SW480 (cell line): ENCODE measurements at regions not wholly inside any gene's neighbourhood (a gene's known extent, or its start where the extent isn't known, plus 50 kb on each side); places are given as distances from the start of the nearest gene placed in this dataset.
A peak's percentile ranks its signal among the peaks of the same experiment; 100 is the strongest.
"Not testable (repeated sequence)": the region's sequence is repeated elsewhere in the genome, so short reads cannot be mapped to it uniquely, and the experiment has no call there.

Source experiments
- DNase-seq: peaks from one replicate; pipeline ENCODE4 v3.0.0-alpha.2; 2016; ENCODE audit warnings: low spot score

- DNase-seq, result no peak
Observed at GRCh38 chr11:45384711-45385241, 98.6 kb upstream of the SYT13 start.

GRCh38 chr11:45384016-45384415, 97.9 kb upstream of the SYT13 start:
- DNase-seq, result no peak

- DNase-seq, result peak; percentile 36
Observed at GRCh38 chr11:45383224-45383623, 97.1 kb upstream of the SYT13 start.

- no peak for DNase-seq
Observed at GRCh38 chr11:45382133-45382878, 96.2 kb upstream of the SYT13 start.

- DNase-seq, result no peak
Observed at GRCh38 chr11:45379162-45379863, 93.2 kb upstream of the SYT13 start.

GRCh38 chr11:45378516-45378915, 92.4 kb upstream of the SYT13 start:
- no peak for DNase-seq

GRCh38 chr11:45374653-45375059, 88.5 kb upstream of the SYT13 start:
- no peak for DNase-seq

GRCh38 chr11:45374130-45374529, 88.0 kb upstream of the SYT13 start:
- DNase-seq, result no peak

- no peak for DNase-seq
Observed at GRCh38 chr11:45373506-45374035, 87.4 kb upstream of the SYT13 start.

GRCh38 chr11:45372414-45372813, 86.3 kb upstream of the SYT13 start:
- not testable (repeated sequence) for DNase-seq

GRCh38 chr11:45371251-45372115, 85.3 kb upstream of the SYT13 start:
- peak; percentile 81 for DNase-seq

GRCh38 chr11:45369313-45369712, 83.2 kb upstream of the SYT13 start:
- DNase-seq, result no peak

GRCh38 chr11:45368697-45369096, 82.6 kb upstream of the SYT13 start:
- DNase-seq, result no peak

GRCh38 chr11:45366619-45367190, 80.6 kb upstream of the SYT13 start:
- no peak for DNase-seq

GRCh38 chr11:45365961-45366618, 79.9 kb upstream of the SYT13 start:
- no peak for DNase-seq

GRCh38 chr11:45362636-45363035, 76.5 kb upstream of the SYT13 start:
- no peak for DNase-seq

GRCh38 chr11:45361551-45361950, 75.4 kb upstream of the SYT13 start:
- no peak for DNase-seq

GRCh38 chr11:45355706-45356041, 69.5 kb upstream of the SYT13 start:
- no peak for DNase-seq

- no peak for DNase-seq
Observed at GRCh38 chr11:45354976-45355705, 69.0 kb upstream of the SYT13 start.

- DNase-seq, result no peak
Observed at GRCh38 chr11:45348729-45349128, 62.6 kb upstream of the SYT13 start.
